ENCODE measurements at regions not wholly inside any gene's neighbourhood (a gene's known extent, or its start where the extent isn't known, plus 50 kb on each side); places are given as distances from the start of the nearest gene placed in this dataset.

DNA sequence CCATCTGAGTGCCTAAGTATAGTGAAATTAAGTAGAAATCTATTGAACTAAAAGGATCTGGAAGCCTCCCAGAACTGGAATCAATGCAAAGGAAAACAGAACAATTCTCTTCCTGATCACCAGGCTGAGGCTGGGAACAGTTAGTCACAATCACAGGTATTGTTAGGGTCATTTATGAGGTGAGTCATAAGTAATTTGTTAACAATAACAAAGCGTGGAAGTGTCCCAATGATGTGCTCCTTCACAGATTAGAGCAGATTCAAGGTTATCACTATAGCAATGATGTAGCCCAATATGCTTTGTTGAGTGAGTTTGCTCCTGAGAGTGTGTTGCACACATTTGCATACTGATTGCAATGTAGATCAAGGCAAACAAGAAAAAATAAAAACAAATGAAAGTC is 228.1 kb downstream of the ZNF674 start:
- DNase-seq, result no peak
- in situ Hi-C loops (cut with HindIII; ENCODE audit: low pct_ligation_motif_present, low pct_unique_long_range_greater_than_20kb, low sequenced_read_pairs), result no loop called here

DNA sequence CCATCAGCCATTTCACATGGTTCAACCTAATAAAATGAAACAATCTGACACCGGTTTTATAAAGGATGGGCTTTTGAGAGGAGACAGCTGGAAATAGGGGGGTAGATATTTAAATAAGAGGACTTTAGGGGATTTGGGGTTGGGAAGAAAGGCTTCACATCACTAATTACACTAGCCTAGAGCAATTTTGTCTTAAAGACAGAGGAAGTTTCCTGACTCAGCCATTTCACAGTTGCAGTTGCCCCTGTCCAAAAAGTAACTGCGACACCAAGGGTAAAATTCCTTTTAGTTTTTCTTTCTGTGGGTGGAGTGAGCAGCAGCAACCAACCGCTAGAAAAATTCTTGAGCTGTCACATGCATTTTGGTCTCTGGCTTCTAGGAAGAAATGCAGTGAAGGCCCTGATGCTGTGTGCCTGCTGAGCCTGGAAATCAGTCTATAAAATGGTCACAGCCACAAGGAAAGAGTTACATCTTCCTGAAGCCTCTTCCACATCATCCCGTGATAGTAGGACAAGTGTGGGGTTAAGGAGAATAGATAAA is 233.6 kb downstream of the ZNF674 start:
- in situ Hi-C loops (cut with HindIII; ENCODE audit: low pct_ligation_motif_present, low pct_unique_long_range_greater_than_20kb, low sequenced_read_pairs), result no loop called here
- no peak for DNase-seq

DNA sequence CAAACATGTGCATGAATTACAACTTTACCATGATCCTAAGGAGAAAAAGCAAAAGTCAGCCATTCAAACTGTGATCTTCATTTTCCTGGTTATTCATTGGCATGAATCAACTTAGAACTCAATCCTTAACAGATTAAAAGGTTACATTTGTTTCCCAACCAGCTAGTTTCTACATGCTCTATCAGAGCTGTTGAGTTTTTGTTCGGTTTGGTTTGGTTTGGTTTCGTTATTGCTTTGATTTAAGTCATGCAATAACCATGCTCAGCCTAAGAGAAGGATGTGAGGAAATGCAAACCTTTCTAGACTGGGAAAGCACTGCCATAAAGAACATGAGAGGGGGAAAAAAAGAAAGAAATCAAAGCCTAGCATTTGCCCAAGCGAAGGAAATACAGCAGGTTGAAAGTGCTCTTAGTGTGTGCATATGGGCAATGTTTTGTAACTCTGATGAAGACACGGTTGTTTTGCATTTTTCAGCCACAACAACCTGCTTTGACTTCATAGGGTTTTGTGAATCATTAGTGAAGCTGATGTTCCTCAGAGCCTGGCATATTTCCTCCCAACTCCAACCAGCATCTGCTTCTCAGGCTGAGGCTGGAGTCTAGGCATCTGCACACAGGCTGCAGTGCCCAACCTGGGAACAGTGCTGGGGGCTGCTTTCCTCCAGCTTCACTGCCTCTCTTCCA is 234.3 kb downstream of the ZNF674 start:
- no peak for DNase-seq
- in situ Hi-C loops (cut with HindIII; ENCODE audit: low pct_ligation_motif_present, low pct_unique_long_range_greater_than_20kb, low sequenced_read_pairs), result no loop called here

DNA sequence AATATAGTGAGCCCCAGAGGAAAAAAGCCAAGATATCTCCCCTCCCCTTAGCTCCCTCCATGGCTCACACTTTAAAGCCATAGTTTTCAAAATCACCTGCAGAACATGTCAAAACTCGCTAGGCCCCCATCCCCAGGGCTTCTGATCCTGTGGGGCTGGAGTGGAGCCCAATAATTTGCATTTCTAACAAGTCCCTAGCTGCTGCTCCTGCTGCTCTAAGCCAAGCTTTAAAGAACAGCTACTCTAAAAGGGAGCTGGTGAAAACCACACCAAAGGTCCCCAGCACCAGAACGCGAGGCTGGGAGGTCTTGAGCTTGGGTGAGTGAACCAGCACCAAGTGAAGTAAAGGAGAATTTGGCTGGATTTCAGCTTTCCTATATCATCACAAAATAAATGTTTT is 237.1 kb downstream of the ZNF674 start:
- no peak for DNase-seq

DNA sequence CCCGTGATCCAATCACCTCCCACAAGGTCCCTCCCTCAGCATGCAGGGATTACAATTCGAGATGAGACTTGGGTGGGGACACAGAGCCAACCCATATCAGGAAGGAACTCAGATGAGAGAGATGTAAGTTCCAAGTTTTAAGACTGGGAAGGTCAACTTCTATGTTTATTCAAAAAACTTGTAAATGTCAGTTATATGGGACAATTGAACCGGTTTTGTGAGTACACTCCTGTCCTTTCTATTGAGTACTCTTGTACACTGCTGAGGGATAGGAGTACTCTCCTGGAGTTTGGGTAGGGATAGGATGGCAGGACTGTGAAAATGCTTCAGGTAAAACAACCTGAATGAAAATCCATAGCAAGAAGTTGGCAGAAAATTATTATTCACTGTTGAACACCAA is 239.1 kb downstream of the ZNF674 start:
- no peak for DNase-seq
- in situ Hi-C loops (cut with HindIII; ENCODE audit: low pct_ligation_motif_present, low pct_unique_long_range_greater_than_20kb, low sequenced_read_pairs), result no loop called here

More for the DNA sequence above, 237.1 kb downstream of the ZNF674 start:
- in situ Hi-C loops (cut with HindIII; ENCODE audit: low pct_ligation_motif_present, low pct_unique_long_range_greater_than_20kb, low sequenced_read_pairs), result no loop called here

DNA sequence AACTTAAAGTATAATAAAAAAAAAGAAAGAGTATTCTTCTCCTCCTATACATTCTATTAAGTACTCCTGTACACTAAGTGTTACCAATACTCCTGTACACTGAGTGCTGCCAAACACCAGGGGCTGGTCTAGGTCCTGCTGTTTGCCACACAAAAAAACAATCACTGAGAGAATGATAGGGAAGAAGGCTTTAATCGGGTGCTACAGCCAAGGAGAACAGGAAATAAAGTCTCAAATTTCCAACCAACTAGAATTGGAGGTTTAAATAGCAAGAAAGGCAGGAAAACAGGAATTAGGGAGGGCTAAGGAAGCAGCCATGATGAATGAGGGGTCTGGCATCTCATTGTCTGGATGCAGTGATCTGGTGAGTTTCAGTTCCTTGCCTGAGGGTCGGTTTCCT is 239.8 kb downstream of the ZNF674 start:
- in situ Hi-C loops (cut with HindIII; ENCODE audit: low pct_ligation_motif_present, low pct_unique_long_range_greater_than_20kb, low sequenced_read_pairs), result no loop called here
- no peak for DNase-seq

DNA sequence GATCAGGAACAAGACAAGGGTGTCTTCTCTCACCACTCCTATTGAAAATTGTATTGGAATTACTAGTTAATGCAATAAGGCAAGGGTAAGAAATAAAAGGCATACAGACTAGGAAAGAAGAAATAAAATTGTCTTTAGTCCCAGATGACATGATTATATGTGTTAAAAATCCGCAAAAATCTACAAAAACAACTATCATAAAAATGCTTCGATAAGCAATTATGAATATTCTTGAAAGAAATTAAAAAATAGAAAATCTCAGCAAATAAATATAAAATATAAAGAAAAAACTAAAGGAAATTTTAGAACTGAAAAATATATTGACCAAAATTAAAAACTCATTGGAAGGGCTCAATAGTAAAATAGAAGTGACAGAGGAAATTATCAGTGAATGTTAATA is 243.3 kb downstream of the ZNF674 start:
- DNase-seq, result no peak
- in situ Hi-C loops (cut with HindIII; ENCODE audit: low pct_ligation_motif_present, low pct_unique_long_range_greater_than_20kb, low sequenced_read_pairs), result no loop called here

DNA sequence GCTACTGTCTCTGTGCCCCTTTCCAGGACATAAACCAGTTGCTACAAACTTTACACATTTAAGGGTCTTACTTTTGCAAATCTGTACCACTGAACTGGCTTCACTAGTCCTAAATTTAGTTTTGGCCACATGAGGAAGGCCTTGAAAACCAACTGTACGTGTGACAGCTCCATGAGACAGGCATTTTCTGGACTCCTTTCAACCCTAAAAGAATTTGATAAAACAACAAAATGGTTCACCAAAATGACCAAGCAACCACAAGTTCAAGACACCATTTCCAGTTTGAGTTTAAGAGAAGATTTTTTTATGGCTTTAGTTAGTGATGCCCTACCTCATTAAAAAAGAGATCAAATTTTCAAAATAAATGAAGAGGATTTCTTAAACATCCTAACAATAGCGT is 246.4 kb downstream of the ZNF674 start:
- in situ Hi-C loops (cut with HindIII; ENCODE audit: low pct_ligation_motif_present, low pct_unique_long_range_greater_than_20kb, low sequenced_read_pairs), result no loop called here
- DNase-seq, result no peak

DNA sequence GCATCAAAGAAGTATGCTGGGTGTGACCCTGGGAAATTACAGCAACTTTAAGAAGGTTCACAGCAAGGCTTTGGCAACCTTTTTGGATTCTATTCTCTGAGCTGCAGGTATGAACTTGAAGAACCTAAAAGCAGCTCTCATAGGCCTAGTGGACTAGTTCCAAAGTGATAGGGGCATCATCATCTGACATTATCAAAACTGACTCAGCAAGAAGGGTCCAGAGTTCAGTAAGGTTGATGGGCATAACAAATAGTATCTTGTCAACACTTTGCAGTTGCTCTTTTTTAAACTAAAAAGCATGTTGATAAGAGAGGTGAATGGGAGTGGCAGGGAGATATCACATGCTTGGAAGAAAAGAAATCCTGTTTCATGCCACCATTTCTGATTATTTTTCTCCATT is 249.3 kb downstream of the ZNF674 start:
- DNase-seq, result no peak
- in situ Hi-C loops (cut with HindIII; ENCODE audit: low pct_ligation_motif_present, low pct_unique_long_range_greater_than_20kb, low sequenced_read_pairs), result no loop called here

DNA sequence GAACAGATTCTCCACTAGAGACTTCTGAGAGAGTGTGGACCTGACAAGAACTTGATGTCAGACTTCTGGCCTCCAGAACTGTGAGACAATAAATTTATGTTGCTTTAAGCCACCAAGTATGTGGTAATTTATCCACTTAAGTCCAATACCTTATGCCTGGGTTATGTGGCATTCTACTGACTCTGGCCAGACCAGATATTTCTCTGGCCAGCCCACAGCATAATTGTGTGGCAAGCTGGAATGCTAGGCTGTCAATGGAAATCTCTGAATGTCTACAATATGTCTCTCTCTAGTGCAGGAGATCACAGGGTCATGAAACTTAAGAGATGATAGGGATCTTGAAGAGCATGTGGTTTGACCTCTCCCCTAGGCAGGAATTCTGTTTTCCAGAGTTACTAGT is 251.0 kb downstream of the ZNF674 start:
- in situ Hi-C loops (cut with HindIII; ENCODE audit: low pct_ligation_motif_present, low pct_unique_long_range_greater_than_20kb, low sequenced_read_pairs), result no loop called here
- no peak for DNase-seq

DNA sequence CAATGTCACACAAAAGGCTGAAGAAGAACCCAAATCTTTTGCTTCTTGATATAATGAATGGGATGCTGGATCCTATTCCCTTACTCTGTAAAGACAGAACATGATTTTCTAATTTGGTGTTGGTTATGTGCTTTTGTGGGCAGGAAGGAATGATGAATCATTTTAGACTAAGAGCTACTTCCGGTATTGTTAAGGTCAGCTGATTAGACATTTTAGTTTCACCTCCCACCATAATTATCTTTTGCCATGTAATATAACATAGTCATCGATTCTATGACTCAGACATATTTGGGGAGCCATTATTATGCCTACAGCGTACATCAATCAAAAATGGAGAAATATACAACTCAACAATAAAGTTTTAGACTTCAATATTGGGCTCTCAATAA is 265.3 kb downstream of the ZNF674 start:
- DNase-seq, result no peak
- in situ Hi-C loops (cut with HindIII; ENCODE audit: low pct_ligation_motif_present, low pct_unique_long_range_greater_than_20kb, low sequenced_read_pairs), result no loop called here

DNA sequence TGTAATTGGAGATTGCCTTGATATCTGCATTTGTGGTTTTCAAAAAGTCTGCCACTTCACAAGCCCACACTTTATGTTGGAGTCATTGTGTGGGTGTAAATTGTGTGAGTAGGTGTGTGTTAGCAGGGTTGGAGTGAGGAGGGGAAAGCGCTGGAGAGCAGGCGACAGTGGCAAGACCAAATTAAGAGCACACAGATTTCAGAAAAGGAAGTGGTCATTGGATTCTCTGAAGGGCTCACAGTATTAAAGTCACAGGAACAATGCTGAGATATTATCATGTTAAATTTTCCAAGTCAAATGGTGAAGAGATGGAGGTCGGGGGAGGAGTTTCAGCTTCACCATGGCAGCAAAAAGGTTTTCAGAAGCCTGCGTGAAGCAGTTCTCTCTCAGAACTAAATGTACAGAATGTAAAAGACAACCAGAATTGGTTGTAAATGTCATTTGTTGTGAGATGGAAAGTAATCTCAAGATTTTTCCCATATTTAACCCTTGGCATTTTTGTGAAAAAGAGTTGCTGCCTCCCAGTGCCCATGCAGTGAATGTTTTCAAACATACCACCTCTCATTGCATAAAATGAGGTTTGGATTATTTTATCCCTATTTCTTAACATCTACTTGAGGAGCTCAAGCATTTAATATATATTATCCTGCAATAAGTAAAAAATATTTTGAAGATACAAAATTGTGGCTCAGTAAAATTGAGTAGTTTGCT is 265.9 kb downstream of the ZNF674 start:
- in situ Hi-C loops (cut with HindIII; ENCODE audit: low pct_ligation_motif_present, low pct_unique_long_range_greater_than_20kb, low sequenced_read_pairs), result no loop called here

DNA sequence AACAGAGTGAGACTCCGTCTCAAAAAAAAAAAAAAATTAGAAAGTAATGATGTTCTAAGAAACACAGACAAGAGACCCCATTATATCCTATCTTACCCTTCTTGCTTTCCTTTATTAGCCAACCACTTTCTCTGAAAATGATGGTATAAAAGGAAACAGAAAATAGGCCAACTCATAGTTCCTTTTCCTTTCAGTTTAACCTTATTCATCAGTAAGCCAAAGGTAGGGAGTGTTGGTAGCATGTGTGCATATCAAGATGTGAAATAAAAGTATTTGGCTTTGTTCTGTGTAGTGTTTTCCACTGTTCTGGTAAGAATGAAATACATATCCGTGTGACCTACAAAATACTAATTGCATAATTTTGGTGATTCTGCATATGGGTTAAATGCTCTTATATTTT is 266.6 kb downstream of the ZNF674 start:
- in situ Hi-C loops (cut with HindIII; ENCODE audit: low pct_ligation_motif_present, low pct_unique_long_range_greater_than_20kb, low sequenced_read_pairs), result no loop called here

More for the DNA sequence above, 265.9 kb downstream of the ZNF674 start:
- no peak for DNase-seq

DNA sequence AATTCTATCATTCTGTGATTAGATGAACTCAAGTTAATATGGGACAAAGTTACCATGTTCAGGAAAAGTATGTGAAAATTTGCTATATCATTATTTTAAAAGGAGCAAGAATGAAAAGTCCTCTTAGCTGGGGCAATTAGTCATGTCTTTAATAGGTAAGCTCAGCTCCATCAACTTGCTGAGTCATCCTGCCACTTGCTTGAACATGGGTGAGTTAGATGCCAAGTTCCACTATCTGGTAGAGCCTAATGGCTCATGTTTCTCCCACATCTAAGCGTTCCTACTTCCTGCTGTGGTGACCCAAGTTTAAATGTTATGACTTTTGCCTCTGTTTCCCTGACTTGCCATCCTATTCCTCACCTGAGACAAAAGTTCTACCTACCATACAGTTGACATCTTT is 276.8 kb downstream of the ZNF674 start:
- in situ Hi-C loops (cut with HindIII; ENCODE audit: low pct_ligation_motif_present, low pct_unique_long_range_greater_than_20kb, low sequenced_read_pairs), result no loop called here
- DNase-seq, result peak; percentile 51

More for the DNA sequence above, 266.6 kb downstream of the ZNF674 start:
- no peak for DNase-seq

DNA sequence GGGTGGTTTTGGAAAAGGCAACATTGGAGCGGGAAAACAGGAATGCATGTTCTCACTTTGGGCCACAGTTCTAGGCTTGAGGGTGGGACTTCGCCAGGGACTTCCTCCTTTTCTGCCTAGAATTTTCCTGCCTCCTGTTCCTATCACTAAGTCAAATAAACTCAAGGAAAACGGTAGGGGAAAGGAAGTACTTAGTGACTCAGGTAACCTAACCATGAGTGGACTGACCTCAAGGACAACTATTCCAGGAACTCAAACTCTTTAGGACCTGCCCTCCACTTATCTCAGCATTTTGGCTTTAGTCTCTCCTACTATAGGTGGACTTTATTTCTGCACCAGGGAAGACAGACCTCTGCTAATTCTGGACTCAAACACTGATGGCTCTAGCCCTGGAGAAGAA is 281.7 kb downstream of the ZNF674 start:
- in situ Hi-C loops (cut with HindIII; ENCODE audit: low pct_ligation_motif_present, low pct_unique_long_range_greater_than_20kb, low sequenced_read_pairs), result no loop called here
- DNase-seq, result no peak

DNA sequence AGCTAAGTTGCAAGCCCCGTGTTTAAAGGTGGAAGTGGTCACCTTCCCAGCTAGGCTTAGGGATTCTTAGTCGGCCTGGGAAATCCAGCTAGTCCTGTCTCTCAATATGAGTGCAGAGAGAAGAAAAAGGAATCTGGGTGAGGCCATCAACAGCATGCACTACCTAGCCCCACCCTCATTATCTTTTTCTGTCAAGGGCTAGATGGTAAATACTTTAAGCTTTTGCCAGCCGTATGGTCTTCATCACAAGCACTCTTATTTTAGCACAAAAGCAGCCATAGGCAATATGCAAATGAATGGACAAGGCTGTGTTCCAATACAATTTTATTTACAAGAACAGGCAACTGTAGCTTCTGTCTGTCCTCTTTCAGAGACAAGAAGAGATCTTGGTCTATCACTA is 282.9 kb downstream of the ZNF674 start:
- no peak for DNase-seq

DNA sequence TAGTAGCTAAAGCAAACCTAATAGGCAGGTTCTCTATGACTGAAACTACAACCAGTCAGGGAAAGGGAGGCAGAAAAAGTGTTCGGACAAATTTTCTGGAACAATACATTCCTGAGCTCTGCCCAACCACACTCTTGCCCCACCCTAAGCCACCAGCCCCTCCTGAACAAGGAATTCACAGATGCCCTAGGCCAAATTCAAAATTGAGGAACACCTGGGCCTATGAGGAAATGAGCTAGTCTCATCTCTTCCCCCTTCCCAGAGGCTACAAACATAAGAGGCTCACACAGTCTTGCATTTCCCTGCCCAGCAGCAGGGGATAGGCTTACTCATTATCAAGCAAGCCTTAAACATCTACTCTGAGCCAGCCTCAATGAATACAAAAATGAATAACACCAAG is 284.7 kb downstream of the ZNF674 start:
- in situ Hi-C loops (cut with HindIII; ENCODE audit: low pct_ligation_motif_present, low pct_unique_long_range_greater_than_20kb, low sequenced_read_pairs), result no loop called here
- no peak for DNase-seq

More for the DNA sequence above, 282.9 kb downstream of the ZNF674 start:
- in situ Hi-C loops (cut with HindIII; ENCODE audit: low pct_ligation_motif_present, low pct_unique_long_range_greater_than_20kb, low sequenced_read_pairs), result no loop called here

DNA sequence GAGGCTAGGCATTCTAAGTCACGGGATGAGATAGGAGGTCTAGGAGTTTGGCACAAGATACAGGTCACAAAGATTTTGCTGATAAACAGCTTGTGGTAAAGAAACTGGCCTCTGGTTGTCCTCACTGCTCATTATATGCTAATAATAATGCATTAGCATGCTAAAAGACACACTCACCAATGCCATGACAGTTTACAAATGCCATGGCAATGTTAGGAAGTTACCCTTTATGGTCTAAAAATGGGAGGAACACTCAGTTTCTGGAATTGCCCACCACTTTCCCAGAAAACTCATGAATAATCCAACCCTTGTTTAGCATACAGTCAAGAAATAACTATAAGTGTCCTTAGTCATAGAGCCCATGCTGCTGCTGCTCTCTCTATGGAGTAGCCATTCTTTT is 286.9 kb downstream of the ZNF674 start:
- no peak for DNase-seq
- in situ Hi-C loops (cut with HindIII; ENCODE audit: low pct_ligation_motif_present, low pct_unique_long_range_greater_than_20kb, low sequenced_read_pairs), result no loop called here

DNA sequence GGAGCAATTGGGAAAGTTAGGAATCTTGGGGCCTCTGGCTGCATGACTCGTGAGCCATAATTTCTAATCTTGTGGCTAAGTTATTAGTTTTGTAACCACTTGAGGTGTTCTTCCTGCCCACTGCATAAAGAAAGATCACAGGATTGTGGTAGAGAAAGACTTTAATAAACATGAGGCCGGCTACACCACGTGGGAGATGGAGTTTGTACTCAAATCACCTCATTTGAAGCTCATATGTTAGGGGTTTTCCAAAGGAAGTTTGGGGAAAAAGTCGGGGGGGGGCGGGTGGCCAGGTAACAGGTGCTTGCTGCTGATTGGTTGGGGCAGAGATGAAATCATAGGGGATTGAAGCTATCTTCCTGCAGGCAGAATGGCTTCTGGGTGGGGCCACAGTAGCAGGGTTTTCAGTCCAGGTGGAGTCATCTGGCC is 287.8 kb downstream of the ZNF674 start:
- no peak for DNase-seq
- in situ Hi-C loops (cut with HindIII; ENCODE audit: low pct_ligation_motif_present, low pct_unique_long_range_greater_than_20kb, low sequenced_read_pairs), result no loop called here

DNA sequence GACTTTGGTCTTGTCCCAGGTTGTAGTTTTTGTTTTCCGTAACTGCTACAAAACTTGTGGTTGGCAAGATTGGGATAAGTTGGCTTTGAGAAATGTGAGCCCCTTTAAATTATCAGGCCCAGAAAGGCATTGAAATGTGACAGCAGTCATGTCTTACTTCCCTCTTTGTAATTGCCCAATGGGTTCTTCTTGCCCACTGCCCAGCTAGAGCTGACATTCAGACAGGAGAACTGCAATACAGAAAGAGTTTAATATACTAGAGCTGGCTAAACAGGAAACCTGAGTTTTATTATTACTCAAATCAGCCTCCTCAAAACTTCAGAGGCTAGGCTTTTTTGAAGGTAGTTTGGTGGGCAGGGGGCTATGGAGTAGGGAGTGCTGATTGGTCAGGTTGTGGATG is 288.3 kb downstream of the ZNF674 start:
- in situ Hi-C loops (cut with HindIII; ENCODE audit: low pct_ligation_motif_present, low pct_unique_long_range_greater_than_20kb, low sequenced_read_pairs), result no loop called here

More for the DNA sequence above, 288.3 kb downstream of the ZNF674 start:
- DNase-seq, result no peak
